HFF-Myc (cell line): ENCODE measurements at regions not wholly inside any gene's neighbourhood (a gene's known extent, or its start where the extent isn't known, plus 50 kb on each side); places are given as distances from the start of the nearest gene placed in this dataset.

ENCODE experiments used
- DNase-seq: peaks from one replicate; pipeline ENCODE4 v3.0.0-alpha.2; 2011; ENCODE audit warnings: low read depth; ENCODE audit errors: extremely low read depth
- H3K4me3 ChIP-seq: replicated peaks from 2 replicates; pipeline ENCODE4 v1.5.1; 2011; ENCODE audit warnings: low read depth, mild to moderate bottlenecking, control low read depth, low read length
- TF ChIP-seq, protein P1 (sequence below): IDR thresholded peaks from 2 replicates; pipeline ENCODE4 v1.5.1; 2012; ENCODE audit warnings: mild to moderate bottlenecking, low read depth, low read length, control low read depth; ENCODE audit errors: missing control alignments

- TF ChIP-seq, protein P1, sequence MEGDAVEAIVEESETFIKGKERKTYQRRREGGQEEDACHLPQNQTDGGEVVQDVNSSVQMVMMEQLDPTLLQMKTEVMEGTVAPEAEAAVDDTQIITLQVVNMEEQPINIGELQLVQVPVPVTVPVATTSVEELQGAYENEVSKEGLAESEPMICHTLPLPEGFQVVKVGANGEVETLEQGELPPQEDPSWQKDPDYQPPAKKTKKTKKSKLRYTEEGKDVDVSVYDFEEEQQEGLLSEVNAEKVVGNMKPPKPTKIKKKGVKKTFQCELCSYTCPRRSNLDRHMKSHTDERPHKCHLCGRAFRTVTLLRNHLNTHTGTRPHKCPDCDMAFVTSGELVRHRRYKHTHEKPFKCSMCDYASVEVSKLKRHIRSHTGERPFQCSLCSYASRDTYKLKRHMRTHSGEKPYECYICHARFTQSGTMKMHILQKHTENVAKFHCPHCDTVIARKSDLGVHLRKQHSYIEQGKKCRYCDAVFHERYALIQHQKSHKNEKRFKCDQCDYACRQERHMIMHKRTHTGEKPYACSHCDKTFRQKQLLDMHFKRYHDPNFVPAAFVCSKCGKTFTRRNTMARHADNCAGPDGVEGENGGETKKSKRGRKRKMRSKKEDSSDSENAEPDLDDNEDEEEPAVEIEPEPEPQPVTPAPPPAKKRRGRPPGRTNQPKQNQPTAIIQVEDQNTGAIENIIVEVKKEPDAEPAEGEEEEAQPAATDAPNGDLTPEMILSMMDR: no peak
- no peak for DNase-seq
- no peak overlapping the region for H3K4me3 ChIP-seq
These were observed 636.0 kb downstream of the NR4A2 start for GRCh38 chr2:155696571-155696970.

GRCh38 chr2:155695505-155695904 is 637.0 kb downstream of the NR4A2 start:
- no peak for DNase-seq
- H3K4me3 ChIP-seq: no peak overlapping the region
- TF ChIP-seq, protein P1: no peak

DNA sequence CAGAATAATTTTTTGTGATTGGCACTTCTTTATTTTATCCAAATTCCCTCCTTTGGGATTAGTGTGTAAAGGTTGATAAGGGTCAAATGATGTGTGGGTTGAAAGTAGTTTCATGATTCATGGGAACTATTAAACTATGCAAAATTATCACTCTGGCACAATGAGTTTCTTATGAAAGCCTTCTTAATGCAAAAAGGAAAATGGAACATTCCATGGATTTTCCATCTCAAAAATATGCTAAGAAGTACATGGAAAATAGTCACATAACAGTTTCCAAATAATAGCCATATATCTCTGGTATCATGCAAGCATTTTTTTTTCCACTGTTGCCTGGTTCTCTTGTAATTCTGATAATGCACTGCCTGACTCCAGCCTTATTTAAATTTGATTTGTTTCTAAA is 639.7 kb downstream of the NR4A2 start:
- no peak overlapping the region for H3K4me3 ChIP-seq
- DNase-seq: no peak
- TF ChIP-seq, protein P1: no peak

GRCh38 chr2:155692106-155692505 is 640.4 kb downstream of the NR4A2 start:
- no peak overlapping the region for H3K4me3 ChIP-seq
- TF ChIP-seq, protein P1: no peak
- no peak for DNase-seq

GRCh38 chr2:155690785-155691184 is 641.7 kb downstream of the NR4A2 start:
- no peak overlapping the region for H3K4me3 ChIP-seq
- TF ChIP-seq, protein P1: no peak
- no peak for DNase-seq

DNA sequence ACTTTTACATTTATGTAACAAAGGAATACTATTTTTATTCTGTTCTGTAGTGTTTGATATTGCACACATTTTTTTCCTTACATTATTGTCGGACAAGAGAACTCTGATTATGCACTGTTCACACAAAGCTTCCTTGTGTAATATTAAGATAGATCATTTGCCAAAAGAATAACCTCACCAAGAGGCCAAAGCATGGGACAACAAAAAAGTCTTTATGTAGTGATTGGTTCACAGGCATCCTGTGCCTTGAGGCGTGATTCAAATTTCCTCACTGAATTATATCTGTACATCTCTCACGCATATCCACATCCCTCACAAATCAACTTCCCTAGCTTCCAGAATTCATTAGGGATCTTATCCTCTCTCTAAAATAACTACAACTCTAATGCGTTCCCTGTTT is 642.7 kb downstream of the NR4A2 start:
- TF ChIP-seq, protein P1: no peak
- no peak for DNase-seq
- no peak overlapping the region for H3K4me3 ChIP-seq

GRCh38 chr2:155687181-155687580 is 645.3 kb downstream of the NR4A2 start:
- TF ChIP-seq, protein P1: no peak
- no peak for DNase-seq
- H3K4me3 ChIP-seq: no peak overlapping the region
